CD4-positive, CD25-positive, alpha-beta regulatory T cell (primary cell): ENCODE measurements at regions not wholly inside any gene's neighbourhood (a gene's known extent, or its start where the extent isn't known, plus 50 kb on each side); places are given as distances from the start of the nearest gene placed in this dataset.

Experiments used
- ATAC-seq, 2 donors: fragments of 150-1000 bp; cut with Tn5 transposase; one replicate each; pipeline ENCODE4 v1.10.0; 2021; ENCODE audit warnings: low read depth in 2 of 2, moderate number of reproducible peaks in 2 of 2, moderate library complexity in 1 of 2
- DNase-seq, 3 donors: peaks; one replicate each; pipeline versions ENCODE4 v3.0.0 to v3.0.0-alpha.2; 2012 to 2022; ENCODE audit warnings: mixed read lengths in 1 of 3
- H3K27ac ChIP-seq: one replicate; pipeline ENCODE4 v1.7.0; 2013; ENCODE audit warnings: mild to moderate bottlenecking, low read length; ENCODE audit not compliant: insufficient read depth, poor library complexity, severe bottlenecking
- H3K27me3 ChIP-seq: one replicate; pipeline ENCODE4 v1.7.0; 2013; ENCODE audit warnings: low read length; ENCODE audit not compliant: control insufficient read depth, insufficient read depth
- H3K36me3 ChIP-seq: one replicate; pipeline ENCODE4 v1.7.0; 2013; ENCODE audit warnings: mild to moderate bottlenecking, low read length, moderate library complexity; ENCODE audit not compliant: control insufficient read depth, insufficient read depth
- H3K4me1 ChIP-seq: 2 replicates; pipeline ENCODE4 v1.7.0; 2013; ENCODE audit warnings: mild to moderate bottlenecking, low read length; ENCODE audit not compliant: insufficient read depth, control insufficient read depth, poor library complexity, severe bottlenecking
- H3K4me3 ChIP-seq: one replicate; pipeline ENCODE4 v1.7.0; 2013; ENCODE audit warnings: low read depth, mild to moderate bottlenecking, low read length, moderate library complexity
- H3K9me3 ChIP-seq, 2 experiments: 1 replicate in 1 of 2; 2 replicates in 1 of 2; pipeline ENCODE4 v1.7.0; 2013; ENCODE audit warnings: low read length in 2 of 2, mild to moderate bottlenecking in 1 of 2, moderate library complexity in 1 of 2; ENCODE audit not compliant: control insufficient read depth in 2 of 2
- H3K27ac Mint-ChIP-seq, 3 donors: one replicate each; pipeline ENCODE4 v1.8.0; 2020 to 2022; ENCODE audit warnings: mild to moderate bottlenecking in 3 of 3, mixed read lengths in 3 of 3, moderate library complexity in 2 of 3
- H3K27me3 Mint-ChIP-seq: one replicate; pipeline ENCODE4 v1.8.0; 2022; ENCODE audit warnings: mild to moderate bottlenecking, mixed read lengths
- H3K36me3 Mint-ChIP-seq: one replicate; pipeline ENCODE4 v1.8.0; 2020; ENCODE audit warnings: mixed read lengths
- H3K4me1 Mint-ChIP-seq, 4 donors: one replicate each; pipeline ENCODE4 v1.8.0; 2020 to 2022; ENCODE audit warnings: mixed read lengths in 4 of 4, mild to moderate bottlenecking in 1 of 4
- H3K4me3 Mint-ChIP-seq, 4 donors: one replicate each; pipeline ENCODE4 v1.8.0; 2020 to 2022; ENCODE audit warnings: mild to moderate bottlenecking in 4 of 4, mixed read lengths in 4 of 4, moderate library complexity in 3 of 4
- H3K9me3 Mint-ChIP-seq, 7 donors: one replicate each; pipeline ENCODE4 v1.8.0; 2020 to 2022; ENCODE audit warnings: mixed read lengths in 7 of 7, mild to moderate bottlenecking in 3 of 7, moderate library complexity in 2 of 7

- peaks cover 0 to 8% (median 0%) of the 10 kb centered on the region in 7 donors for H3K9me3 Mint-ChIP-seq
- H3K4me1 Mint-ChIP-seq, result no peaks in the 10 kb centered on the region
- Histone ChIP-seq H3K4me3 (no peak overlapping the region), H3K9me3 (no peaks in the 10 kb centered on the region), H3K36me3 (no peaks in the 10 kb centered on the region), H3K27ac (no peak overlapping the region), H3K27me3 (no peaks in the 10 kb centered on the region), H3K4me1 (no peaks in the 10 kb centered on the region)
- H3K36me3 Mint-ChIP-seq, result no peaks in the 10 kb centered on the region
- H3K27ac Mint-ChIP-seq, result no peak overlapping the region
- H3K27me3 Mint-ChIP-seq, result no peaks in the 10 kb centered on the region
- H3K4me3 Mint-ChIP-seq, result no peak overlapping the region
- no peak for DNase-seq
- ATAC-seq, result no peak
Measured at GRCh38 chr10:57846307-57847065, 421.2 kb downstream of the IPMK start.

DNA sequence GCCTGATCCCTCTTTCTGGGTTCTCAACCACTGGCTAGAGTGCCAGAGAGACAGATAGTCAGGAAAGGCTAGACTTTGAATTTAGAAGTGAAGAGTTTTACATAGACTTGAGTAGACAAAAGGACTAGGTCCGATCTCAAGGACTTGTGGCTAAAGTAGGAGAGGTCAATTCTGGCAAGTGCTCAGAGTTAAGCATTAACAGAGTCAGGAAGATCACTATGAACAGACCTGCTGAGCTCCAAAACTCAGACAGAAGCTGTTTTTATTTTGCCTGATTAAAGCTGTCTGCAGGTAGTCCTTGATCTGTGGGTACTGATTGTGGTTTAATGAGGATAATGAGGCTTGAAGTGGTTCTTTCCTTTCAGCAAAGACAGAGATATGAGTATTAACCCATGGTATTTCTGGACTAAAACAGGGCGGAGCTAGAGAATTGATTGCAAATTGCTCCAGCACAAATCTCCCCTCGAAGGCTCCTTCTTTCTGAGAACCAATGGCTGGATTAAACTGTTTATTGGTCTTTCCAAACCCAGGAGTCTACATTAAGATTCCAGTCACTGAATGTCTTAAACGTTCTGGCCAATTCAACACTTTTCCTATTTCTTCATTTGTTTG, 423.2 kb downstream of the IPMK start:
- Histone ChIP-seq H3K36me3 (no peaks in the 10 kb centered on the region), H3K27me3 (no peaks in the 10 kb centered on the region), H3K9me3 (no peaks in the 10 kb centered on the region), H3K27ac (no peak overlapping the region), H3K4me3 (no peak overlapping the region), H3K4me1 (no peaks in the 10 kb centered on the region)
- peaks cover 0 to 25% (median 5%) of the 10 kb centered on the region in 7 donors for H3K9me3 Mint-ChIP-seq
- DNase-seq, result no peak
- no peak overlapping the region for H3K27ac Mint-ChIP-seq
- H3K4me3 Mint-ChIP-seq, result no peak overlapping the region
- ATAC-seq, result no peak
- H3K27me3 Mint-ChIP-seq, result no peaks in the 10 kb centered on the region
- H3K36me3 Mint-ChIP-seq, result no peaks in the 10 kb centered on the region
- H3K4me1 Mint-ChIP-seq, result no peaks in the 10 kb centered on the region

DNA sequence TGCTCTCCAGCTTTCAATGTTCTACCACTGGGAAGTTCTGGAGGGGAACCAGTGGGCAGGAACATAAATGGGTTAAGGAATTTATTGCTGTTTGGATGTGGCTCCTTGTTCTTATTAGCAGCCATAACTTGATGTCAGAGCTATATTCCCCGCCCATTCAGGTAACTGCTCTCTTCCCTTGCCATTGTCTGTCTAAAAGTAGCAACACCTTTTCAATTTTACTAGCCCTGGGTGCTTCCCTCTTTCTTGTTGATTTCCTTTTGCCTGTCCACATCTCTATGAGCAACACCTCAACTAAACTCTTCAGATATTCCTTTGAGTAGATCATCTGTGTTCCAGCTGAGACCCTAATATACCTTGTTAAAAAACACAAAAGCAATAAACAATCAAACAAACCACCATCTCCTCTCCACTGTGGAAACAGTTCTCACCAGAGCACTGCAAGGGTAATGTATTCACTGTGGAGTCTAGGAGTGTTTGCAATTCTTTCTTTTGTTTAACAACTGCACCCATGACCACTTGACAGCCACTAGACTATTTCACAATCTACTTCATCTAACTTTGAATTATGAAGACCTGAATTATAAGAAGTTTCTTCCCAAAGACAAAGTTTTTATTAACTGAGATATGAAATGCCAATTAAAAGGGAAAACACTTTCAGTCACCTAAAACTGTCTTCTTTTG, 436.7 kb downstream of the IPMK start:
- Mint-ChIP-seq H3K27me3 (no peaks in the 10 kb centered on the region), H3K36me3 (no peaks in the 10 kb centered on the region), H3K27ac (no peak overlapping the region), H3K4me1 (no peaks in the 10 kb centered on the region), H3K4me3 (no peak overlapping the region), H3K9me3 (peaks cover 0 to 2% (median 0%) of the 10 kb centered on the region in 7 donors)
- no peaks in the 10 kb centered on the region for H3K9me3 ChIP-seq
- H3K4me3 ChIP-seq, result no peak overlapping the region
- H3K27ac ChIP-seq, result no peak overlapping the region
- no peaks in the 10 kb centered on the region for H3K4me1 ChIP-seq
- no peaks in the 10 kb centered on the region for H3K27me3 ChIP-seq
- DNase-seq, result no peak
- no peaks in the 10 kb centered on the region for H3K36me3 ChIP-seq
- no peak for ATAC-seq

GRCh38 chr10:57825015-57825414, 442.7 kb downstream of the IPMK start:
- Mint-ChIP-seq H3K27ac (no peak overlapping the region), H3K36me3 (no peaks in the 10 kb centered on the region), H3K4me1 (no peaks in the 10 kb centered on the region), H3K4me3 (no peak overlapping the region), H3K9me3 (peaks cover 0 to 2% (median 0%) of the 10 kb centered on the region in 7 donors), H3K27me3 (no peaks in the 10 kb centered on the region)
- Histone ChIP-seq H3K36me3 (no peaks in the 10 kb centered on the region), H3K4me1 (no peaks in the 10 kb centered on the region), H3K27ac (no peak overlapping the region), H3K4me3 (no peak overlapping the region), H3K27me3 (no peaks in the 10 kb centered on the region), H3K9me3 (no peaks in the 10 kb centered on the region)
- DNase-seq, result no peak
- no peak for ATAC-seq

DNA sequence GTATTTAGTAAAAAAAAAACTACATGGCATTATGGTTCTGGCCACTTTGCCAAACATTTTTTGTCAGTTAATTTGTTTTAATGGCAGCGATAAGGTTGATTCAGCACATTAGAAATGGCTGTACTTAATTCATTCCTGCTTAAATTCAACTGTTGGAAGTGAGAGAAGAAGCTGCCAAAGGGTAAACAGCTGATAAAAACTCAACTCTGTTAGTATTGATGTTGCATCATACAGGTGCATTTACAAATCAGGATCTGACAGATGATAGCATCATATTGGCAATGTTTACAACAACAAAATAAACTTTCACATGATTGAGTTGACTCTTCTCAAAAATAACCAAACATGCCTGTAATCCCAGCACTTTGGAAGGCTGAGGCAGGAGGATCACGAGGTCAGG, 444.3 kb downstream of the IPMK start:
- H3K27ac Mint-ChIP-seq, result no peak overlapping the region
- DNase-seq (no peak), ATAC-seq (no peak)
- peaks cover 0 to 5% (median 3%) of the 10 kb centered on the region in 7 donors for H3K9me3 Mint-ChIP-seq
- no peaks in the 10 kb centered on the region for H3K4me1 ChIP-seq
- no peak overlapping the region for H3K4me3 Mint-ChIP-seq
- no peaks in the 10 kb centered on the region for H3K27me3 ChIP-seq
- H3K4me3 ChIP-seq, result no peak overlapping the region
- H3K4me1 Mint-ChIP-seq, result no peaks in the 10 kb centered on the region
- H3K27me3 Mint-ChIP-seq, result no peaks in the 10 kb centered on the region
- no peaks in the 10 kb centered on the region for H3K9me3 ChIP-seq
- H3K27ac ChIP-seq, result no peak overlapping the region
- no peaks in the 10 kb centered on the region for H3K36me3 Mint-ChIP-seq
- no peaks in the 10 kb centered on the region for H3K36me3 ChIP-seq

- Mint-ChIP-seq H3K9me3 (peaks cover 0 to 5% (median 3%) of the 10 kb centered on the region in 7 donors), H3K4me1 (no peaks in the 10 kb centered on the region), H3K27ac (no peak overlapping the region), H3K36me3 (no peaks in the 10 kb centered on the region), H3K4me3 (no peak overlapping the region), H3K27me3 (no peaks in the 10 kb centered on the region)
- no peak for ATAC-seq
- H3K27me3 ChIP-seq, result no peaks in the 10 kb centered on the region
- no peak overlapping the region for H3K4me3 ChIP-seq
- H3K36me3 ChIP-seq, result no peaks in the 10 kb centered on the region
- DNase-seq, result no peak
- H3K27ac ChIP-seq, result no peak overlapping the region
- H3K4me1 ChIP-seq, result no peaks in the 10 kb centered on the region
- H3K9me3 ChIP-seq, result no peaks in the 10 kb centered on the region
Measured at GRCh38 chr10:57822965-57823364, 444.7 kb downstream of the IPMK start.

DNA sequence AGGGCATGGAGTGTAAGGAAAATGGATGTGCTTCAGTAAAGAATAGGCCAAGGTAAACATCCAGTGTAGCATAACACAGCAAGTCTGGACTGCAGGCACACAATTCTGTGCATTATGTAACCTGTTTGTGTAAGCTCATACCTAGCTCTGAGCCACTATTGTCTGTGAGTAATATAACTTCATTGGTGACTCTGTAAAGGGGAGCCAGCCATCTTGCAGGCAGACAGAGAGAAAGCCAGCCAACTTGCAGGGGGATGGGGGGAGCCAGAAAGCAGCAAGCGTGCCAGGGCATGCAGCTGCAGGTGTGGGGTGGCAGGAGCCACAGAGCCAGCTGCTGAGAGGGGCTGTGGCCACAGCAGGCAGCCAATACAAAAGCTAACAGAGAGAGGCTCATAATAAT, 449.2 kb downstream of the IPMK start:
- Histone ChIP-seq H3K36me3 (no peaks in the 10 kb centered on the region), H3K27me3 (no peaks in the 10 kb centered on the region), H3K4me3 (no peak overlapping the region), H3K4me1 (no peaks in the 10 kb centered on the region), H3K9me3 (no peaks in the 10 kb centered on the region), H3K27ac (no peak overlapping the region)
- ATAC-seq (no peak), DNase-seq (no peak)
- H3K27me3 Mint-ChIP-seq, result no peaks in the 10 kb centered on the region
- no peak overlapping the region for H3K27ac Mint-ChIP-seq
- no peaks in the 10 kb centered on the region for H3K4me1 Mint-ChIP-seq
- no peaks in the 10 kb centered on the region for H3K36me3 Mint-ChIP-seq
- H3K4me3 Mint-ChIP-seq, result no peak overlapping the region
- H3K9me3 Mint-ChIP-seq, result peaks cover 0 to 8% (median 3%) of the 10 kb centered on the region in 7 donors
